ENCODE measurements at regions not wholly inside any gene's neighbourhood (a gene's known extent, or its start where the extent isn't known, plus 50 kb on each side); places are given as distances from the start of the nearest gene placed in this dataset.
A peak's percentile ranks its signal among the peaks of the same experiment; 100 is the strongest.

- intact Hi-C loops (cut with DNase I), result loop anchor here (5.0 to 10.0 kb wide), 2 partner anchors 135 to 288 kb away; no protein-coding TSS in a partner anchor
- Histone ChIP-seq H3K27ac (no peak overlapping the region), H3K9me3 (replicated peaks in 1 of 3) (no peaks in the 10 kb centered on the region), H3K36me3 (replicated peaks in 1 of 2) (no peaks in the 10 kb centered on the region), H3K4me1 (replicated peaks in 1 of 2) (peaks cover 0 to 14% of the 10 kb centered on the region in 2 donors), H3K4me3 (no peak overlapping the region), H3K27me3 (no peaks in the 10 kb centered on the region)
- 25 to 41% (median 31%) methylated on average over 3 of the region's 3 CpGs for WGBS, 4 donors
- DNase-seq, result no peak
- TF ChIP-seq POLR2A (IDR thresholded peaks at IDR 0.05), result no peak
- TF ChIP-seq, protein P1, sequence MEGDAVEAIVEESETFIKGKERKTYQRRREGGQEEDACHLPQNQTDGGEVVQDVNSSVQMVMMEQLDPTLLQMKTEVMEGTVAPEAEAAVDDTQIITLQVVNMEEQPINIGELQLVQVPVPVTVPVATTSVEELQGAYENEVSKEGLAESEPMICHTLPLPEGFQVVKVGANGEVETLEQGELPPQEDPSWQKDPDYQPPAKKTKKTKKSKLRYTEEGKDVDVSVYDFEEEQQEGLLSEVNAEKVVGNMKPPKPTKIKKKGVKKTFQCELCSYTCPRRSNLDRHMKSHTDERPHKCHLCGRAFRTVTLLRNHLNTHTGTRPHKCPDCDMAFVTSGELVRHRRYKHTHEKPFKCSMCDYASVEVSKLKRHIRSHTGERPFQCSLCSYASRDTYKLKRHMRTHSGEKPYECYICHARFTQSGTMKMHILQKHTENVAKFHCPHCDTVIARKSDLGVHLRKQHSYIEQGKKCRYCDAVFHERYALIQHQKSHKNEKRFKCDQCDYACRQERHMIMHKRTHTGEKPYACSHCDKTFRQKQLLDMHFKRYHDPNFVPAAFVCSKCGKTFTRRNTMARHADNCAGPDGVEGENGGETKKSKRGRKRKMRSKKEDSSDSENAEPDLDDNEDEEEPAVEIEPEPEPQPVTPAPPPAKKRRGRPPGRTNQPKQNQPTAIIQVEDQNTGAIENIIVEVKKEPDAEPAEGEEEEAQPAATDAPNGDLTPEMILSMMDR (IDR thresholded peaks at IDR 0.05), result peak in 4 of 6 experiments; percentile 12 to 46 (median 30)
Measured at GRCh38 chr1:94329986-94330385, 88.2 kb upstream of the ABCD3 start.

DNA sequence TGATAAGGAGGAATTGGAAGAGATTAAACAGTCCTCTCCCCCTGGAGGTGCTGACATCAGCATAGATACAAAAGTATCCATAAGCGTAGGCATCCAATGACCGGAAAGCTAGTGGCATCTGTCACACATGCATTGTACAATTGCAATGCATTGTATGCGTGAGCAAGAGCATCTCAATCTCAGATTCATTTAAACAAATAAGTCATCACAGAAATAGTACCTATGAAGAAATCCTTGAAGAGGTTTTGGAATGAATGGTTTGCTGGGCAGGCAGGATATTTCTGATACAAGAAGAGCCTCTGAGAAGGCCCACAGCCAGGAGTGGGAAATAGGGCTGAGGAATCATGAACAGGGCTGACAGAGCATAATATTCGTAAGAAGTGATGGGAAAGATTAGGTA lies 88.9 kb upstream of the ABCD3 start:
- intact Hi-C loops (cut with DNase I), result no loop called here

GRCh38 chr1:94327001-94327690 lies 89.8 kb upstream of the ARHGAP29 start:
- intact Hi-C loops (cut with DNase I), result no loop called here
- TF ChIP-seq, protein P1 (IDR thresholded peaks at IDR 0.05), result no peak
- TF ChIP-seq POLR2A (IDR thresholded peaks at IDR 0.05), result no peak
- 26 to 34% (median 29%) methylated on average over 18 of the region's 18 CpGs for WGBS, 4 donors
- Histone ChIP-seq H3K27ac (peak overlapping the region in 2 of 5 donors; percentile 17 to 42), H3K27me3 (no peaks in the 10 kb centered on the region), H3K4me1 (replicated peaks in 1 of 2) (peaks cover 0 to 14% of the 10 kb centered on the region in 2 donors), H3K9me3 (replicated peaks in 1 of 3) (no peaks in the 10 kb centered on the region), H3K36me3 (replicated peaks in 1 of 2) (no peaks in the 10 kb centered on the region), H3K4me3 (no peak overlapping the region)
- peak; percentile 32 to 82 (median 54) for DNase-seq

More for the DNA sequence above, 88.9 kb upstream of the ABCD3 start:
- H3K4me3 ChIP-seq, result no peak overlapping the region
- TF ChIP-seq POLR2A (IDR thresholded peaks at IDR 0.05), result no peak
- TF ChIP-seq, protein P1 (IDR thresholded peaks at IDR 0.05), result no peak
- no peaks in the 10 kb centered on the region for H3K27me3 ChIP-seq
- WGBS, 4 donors, result 87 to 95% (median 89%) methylated on average over 4 of the region's 4 CpGs
- H3K36me3 ChIP-seq (replicated peaks in 1 of 2), result no peaks in the 10 kb centered on the region
- H3K4me1 ChIP-seq (replicated peaks in 1 of 2), result peaks cover 0 to 14% of the 10 kb centered on the region in 2 donors
- no peak overlapping the region for H3K27ac ChIP-seq
- H3K9me3 ChIP-seq (replicated peaks in 1 of 3), result no peaks in the 10 kb centered on the region
- no peak for DNase-seq

DNA sequence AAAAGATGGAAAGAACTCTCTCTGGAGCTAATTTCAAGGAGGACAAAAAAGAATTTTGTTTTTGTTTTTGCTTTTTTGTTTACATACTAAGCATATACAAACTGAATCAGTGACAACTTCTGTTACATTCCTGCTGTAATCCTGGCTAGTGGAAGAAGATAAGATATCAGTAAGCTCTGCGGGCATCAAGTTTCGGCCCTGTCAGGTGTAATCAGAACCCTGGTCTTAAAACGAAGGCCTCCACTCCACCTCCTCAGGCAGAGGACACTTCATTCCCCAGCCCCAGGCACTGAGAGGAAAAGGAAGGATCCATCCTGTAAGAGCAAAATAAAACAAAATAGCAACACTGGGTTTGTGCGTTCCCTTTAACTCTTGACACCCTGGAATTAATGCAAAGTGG lies 88.9 kb upstream of the ARHGAP29 start:
- no peak for DNase-seq
- H3K9me3 ChIP-seq (replicated peaks in 1 of 3), result no peaks in the 10 kb centered on the region
- intact Hi-C loops (cut with DNase I), result no loop called here
- TF ChIP-seq, protein P1 (IDR thresholded peaks at IDR 0.05), result no peak
- no peak for TF ChIP-seq POLR2A (IDR thresholded peaks at IDR 0.05)
- H3K4me3 ChIP-seq, result no peak overlapping the region
- no peak overlapping the region for H3K27ac ChIP-seq
- 48 to 59% (median 49%) methylated on average over 4 of the region's 4 CpGs for WGBS, 4 donors
- peaks cover 0 to 14% of the 10 kb centered on the region in 2 donors for H3K4me1 ChIP-seq (replicated peaks in 1 of 2)
- no peaks in the 10 kb centered on the region for H3K27me3 ChIP-seq
- no peaks in the 10 kb centered on the region for H3K36me3 ChIP-seq (replicated peaks in 1 of 2)

Measured in adrenal gland (tissue), 9 donors.